HL-60 (cell line): ENCODE measurements at regions not wholly inside any gene's neighbourhood (a gene's known extent, or its start where the extent isn't known, plus 50 kb on each side); places are given as distances from the start of the nearest gene placed in this dataset.

Experiments used
- DNase-seq, 2 experiments: peaks; one replicate each; pipeline ENCODE4 v3.0.0-alpha.2; 2010 to 2020; ENCODE audit warnings: low read depth in 1 of 2, low spot score in 1 of 2
- H3K27ac ChIP-seq: fragments of 250-450 bp; sonication (Bioruptor Pico); replicated peaks from 2 replicates; pipeline ENCODE4 v1.5.1; 2020; ENCODE audit warnings: mild to moderate bottlenecking, moderate library complexity
- H3K27me3 ChIP-seq: fragments of 250-450 bp; sonication (Bioruptor Pico); 2 replicates; pipeline ENCODE4 v1.5.1; 2021; ENCODE audit warnings: mild to moderate bottlenecking, moderate library complexity; ENCODE audit not compliant: insufficient read depth, poor library complexity, severe bottlenecking
- H3K4me3 ChIP-seq: replicated peaks from 2 replicates; pipeline ENCODE4 v1.5.1; 2011; ENCODE audit warnings: mild to moderate bottlenecking, control low read depth, low read length; ENCODE audit not compliant: insufficient read depth
- CTCF ChIP-seq: IDR thresholded peaks from one replicate; pipeline ENCODE4 v1.5.1; 2011; ENCODE audit warnings: low read length, control low read depth, inconsistent platforms; ENCODE audit not compliant: insufficient read depth
- GABPA ChIP-seq: IDR thresholded peaks from 2 replicates; pipeline ENCODE4 v1.6.1; 2012; ENCODE audit warnings: low read depth
- POLR2AphosphoS5 ChIP-seq: IDR thresholded peaks from 2 replicates; pipeline ENCODE4 v1.6.1; 2012; ENCODE audit warnings: low read depth
- REST ChIP-seq: IDR thresholded peaks from 2 replicates; pipeline ENCODE4 v1.6.1; 2012; ENCODE audit warnings: low read depth; ENCODE audit not compliant: insufficient replicate concordance
- SPI1 ChIP-seq: IDR thresholded peaks from 2 replicates; pipeline ENCODE4 v1.6.1; 2012; ENCODE audit warnings: low read depth, mild to moderate bottlenecking, borderline replicate concordance

GRCh38 chr7:1310936-1311335 lies 78.3 kb downstream of the UNCX start:
- no peak for TF ChIP-seq POLR2AphosphoS5
- TF ChIP-seq CTCF, result no peak
- TF ChIP-seq REST, result no peak
- no peak for TF ChIP-seq SPI1
- no peak for TF ChIP-seq GABPA
- no peak for DNase-seq
- H3K4me3 ChIP-seq, result no peak overlapping the region
- no peaks in the 10 kb centered on the region for H3K27me3 ChIP-seq
- no peak overlapping the region for H3K27ac ChIP-seq

- H3K4me3 ChIP-seq, result no peak overlapping the region
- H3K27me3 ChIP-seq, result no peaks in the 10 kb centered on the region
- DNase-seq, result no peak
- TF ChIP-seq SPI1 (no peak), REST (no peak), CTCF (no peak), GABPA (no peak), POLR2AphosphoS5 (no peak)
- no peak overlapping the region for H3K27ac ChIP-seq
Measured at GRCh38 chr7:1311406-1312135, 78.9 kb downstream of the UNCX start.

DNA sequence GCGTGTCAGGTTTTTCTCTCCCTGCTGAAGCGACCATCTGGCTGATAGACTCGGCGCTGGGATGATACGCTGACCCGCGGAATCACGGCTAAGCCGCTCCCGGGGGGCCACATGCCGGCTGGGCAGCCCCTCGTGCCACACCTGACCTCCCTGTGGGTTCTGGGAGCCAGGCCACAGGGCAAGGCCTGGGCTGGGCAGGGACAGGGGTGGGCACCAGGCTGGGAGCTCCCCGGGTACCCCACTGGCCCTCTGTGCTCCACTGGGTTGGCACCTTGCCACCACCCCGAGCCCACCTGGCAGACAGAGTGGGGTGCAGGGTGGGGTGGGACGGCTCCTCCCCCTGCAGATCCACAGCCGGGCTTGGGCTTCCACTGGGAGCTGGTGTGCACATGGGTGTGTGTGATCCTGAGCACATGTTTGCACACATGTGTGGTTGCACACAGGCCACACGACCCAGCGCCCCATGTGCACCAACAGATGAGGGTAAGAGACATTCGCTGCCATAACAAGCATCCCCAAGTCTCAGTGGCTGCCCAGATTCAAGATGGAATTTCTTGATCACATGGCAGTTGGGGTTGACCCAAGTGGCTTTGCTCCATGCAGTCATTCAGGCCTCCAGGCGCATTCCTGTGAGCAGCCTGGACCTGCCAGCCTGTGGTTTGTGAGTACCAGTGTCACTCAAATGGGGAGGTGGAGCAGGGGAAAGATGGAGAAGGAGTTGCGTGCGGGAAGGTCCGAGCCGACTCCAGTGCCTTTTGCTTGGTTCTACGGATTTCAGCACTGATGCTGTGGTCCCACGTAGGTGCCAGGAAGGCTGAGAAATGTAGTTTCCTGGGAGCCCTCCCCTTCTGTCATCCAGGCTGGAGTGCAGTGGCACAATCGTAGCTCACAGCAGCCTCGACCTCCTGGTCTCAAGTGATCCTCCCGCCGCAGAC lies 79.7 kb downstream of the UNCX start:
- TF ChIP-seq REST (no peak), CTCF (no peak), POLR2AphosphoS5 (no peak), GABPA (no peak), SPI1 (no peak)
- no peak overlapping the region for H3K4me3 ChIP-seq
- no peak for DNase-seq
- H3K27ac ChIP-seq, result no peak overlapping the region
- no peaks in the 10 kb centered on the region for H3K27me3 ChIP-seq
